PC-3 (cell line): ENCODE measurements at regions not wholly inside any gene's neighbourhood (a gene's known extent, or its start where the extent isn't known, plus 50 kb on each side); places are given as distances from the start of the nearest gene placed in this dataset.

Source experiments
- ATAC-seq: fragments of 200-7000 bp; cut with Tn5 transposase; 2 replicates; pipeline ENCODE4 v1.9.1; 2020; ENCODE audit warnings: mild to moderate bottlenecking, moderate library complexity
- BruUV-seq: library from RNA; stranded (reverse); fragments of 400-500 nt; replicated peaks from 2 replicates; lab custom pipeline; 2021; lab: Mats Ljungman, UMichigan
- CTCF ChIA-PET: fragments of 300-600 bp; sonication (Branson Sonifier 250); formaldehyde crosslinking; loops from one replicate; lab custom pipeline; 2022; ENCODE audit warnings: antibody characterized with exemption; lab: Charles Lee
- POLR2A ChIA-PET: fragments of 300-600 bp; sonication (Branson Sonifier 250); formaldehyde crosslinking; loops from one replicate; lab custom pipeline; 2022; ENCODE audit warnings: antibody characterized with exemption; ENCODE audit not compliant: unreplicated experiment; lab: Charles Lee
- DNase-seq: peaks from one replicate; pipeline ENCODE4 v3.0.0-alpha.2; 2015
- H2AFZ ChIP-seq: fragments of 300-600 bp; sonication (generic); 2 replicates; pipeline ENCODE4 v1.6.0; 2016; ENCODE audit warnings: antibody characterized with exemption, low read length
- H3F3A ChIP-seq: fragments of 300-600 bp; sonication (generic); one replicate; pipeline ENCODE4 v1.6.0; 2017; ENCODE audit warnings: antibody characterized with exemption, low read length, control low read depth, mild to moderate bottlenecking; ENCODE audit not compliant: unreplicated experiment
- H3K27ac ChIP-seq: fragments of 300-600 bp; sonication (generic); 2 replicates; pipeline ENCODE4 v1.5.1; 2016; ENCODE audit warnings: mild to moderate bottlenecking, low read length
- H3K27me3 ChIP-seq: fragments of 300-600 bp; sonication (generic); 2 replicates; pipeline ENCODE4 v1.6.1; 2016; ENCODE audit warnings: low read length, mixed read lengths
- H3K36me3 ChIP-seq: fragments of 300-600 bp; sonication (generic); 2 replicates; pipeline ENCODE4 v1.6.1; 2016; ENCODE audit warnings: low read depth, mixed run types, low read length, mixed read lengths
- H3K4me1 ChIP-seq: fragments of 300-600 bp; sonication (generic); 2 replicates; pipeline ENCODE4 v1.5.1; 2016; ENCODE audit warnings: low read length; ENCODE audit not compliant: insufficient read depth
- H3K4me2 ChIP-seq: fragments of 300-600 bp; sonication (generic); 2 replicates; pipeline ENCODE4 v1.6.0; 2016; ENCODE audit warnings: low read length
- H3K4me3 ChIP-seq: fragments of 300-600 bp; sonication (generic); 2 replicates; pipeline ENCODE4 v1.5.1; 2016; ENCODE audit warnings: mild to moderate bottlenecking, low read length, mixed read lengths
- H3K79me2 ChIP-seq: fragments of 300-600 bp; sonication (generic); 2 replicates; pipeline ENCODE4 v1.6.1; 2017; ENCODE audit warnings: low read length, mixed read lengths
- H3K9ac ChIP-seq: fragments of 300-600 bp; sonication (generic); 2 replicates; pipeline ENCODE4 v1.6.0; 2016; ENCODE audit warnings: mild to moderate bottlenecking, low read length
- H3K9me2 ChIP-seq: fragments of 300-600 bp; sonication (generic); replicated peaks from 2 replicates; pipeline ENCODE4 v1.6.1; 2016; ENCODE audit warnings: mixed run types, low read length, mixed read lengths
- H3K9me3 ChIP-seq: fragments of 300-600 bp; sonication (generic); 2 replicates; pipeline ENCODE4 v1.6.1; 2016; ENCODE audit warnings: low read length, mixed read lengths
- H4K20me1 ChIP-seq: fragments of 300-600 bp; sonication (generic); 2 replicates; pipeline ENCODE4 v1.6.1; 2016; ENCODE audit warnings: low read length, mixed read lengths
- EZH2 ChIP-seq: fragments of 300-600 bp; sonication (generic); IDR thresholded peaks from one replicate; pipeline ENCODE4 v1.6.1; 2017; ENCODE audit warnings: antibody characterized with exemption, mild to moderate bottlenecking, low read length; ENCODE audit not compliant: unreplicated experiment
- EZH2phosphoT487 ChIP-seq: fragments of 300-600 bp; sonication (generic); IDR thresholded peaks from 2 replicates; pipeline ENCODE4 v1.6.1; 2018; ENCODE audit warnings: mild to moderate bottlenecking, antibody characterized with exemption, low read length, borderline replicate concordance
- intact Hi-C: fragments of 100-400 bp; cut with micrococcal nuclease; formaldehyde crosslinking; loops from 2 replicates; pipeline ENCODE4 v1.9.0; 2023
- TF ChIP-seq, protein P1 (sequence below): fragments of 300-600 bp; sonication (generic); conservative IDR thresholded peaks from 2 replicates; pipeline ENCODE4 v1.5.1; 2017; ENCODE audit warnings: antibody characterized with exemption, low read depth, mild to moderate bottlenecking, low read length

- no peak for ATAC-seq
Observed at GRCh38 chr4:177957596-177958360, 515.5 kb upstream of the AGA start.

DNA sequence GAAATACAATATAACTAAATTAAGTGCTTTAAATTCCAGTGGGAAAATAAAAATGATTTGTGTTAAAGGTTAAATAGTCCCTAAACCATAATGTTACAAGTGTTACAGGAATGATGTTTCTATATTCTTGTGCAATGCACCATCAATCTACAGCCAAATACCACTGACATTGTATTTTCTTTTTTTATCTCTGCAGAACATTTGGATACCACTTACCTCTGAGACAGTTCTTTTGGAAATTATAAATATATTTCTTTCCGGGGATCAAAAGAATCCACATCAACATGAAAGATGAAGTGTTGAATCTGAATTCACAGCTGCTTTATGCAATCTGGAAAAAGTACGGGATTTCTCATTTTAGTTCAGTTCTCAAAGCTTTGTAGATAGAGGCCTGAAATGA, 518.3 kb upstream of the AGA start:
- H3K79me2 ChIP-seq = no peaks in the 10 kb centered on the region
- peaks cover 22% of the 10 kb centered on the region for H3K4me1 ChIP-seq
- no peaks in the 10 kb centered on the region for H3K36me3 ChIP-seq
- H3K27ac ChIP-seq = no peak overlapping the region
- H3K4me2 ChIP-seq = no peak overlapping the region
- no TSS peak for BruUV-seq
- TF ChIP-seq EZH2phosphoT487 (no peak), EZH2 (no peak)
- TF ChIP-seq, protein P1, sequence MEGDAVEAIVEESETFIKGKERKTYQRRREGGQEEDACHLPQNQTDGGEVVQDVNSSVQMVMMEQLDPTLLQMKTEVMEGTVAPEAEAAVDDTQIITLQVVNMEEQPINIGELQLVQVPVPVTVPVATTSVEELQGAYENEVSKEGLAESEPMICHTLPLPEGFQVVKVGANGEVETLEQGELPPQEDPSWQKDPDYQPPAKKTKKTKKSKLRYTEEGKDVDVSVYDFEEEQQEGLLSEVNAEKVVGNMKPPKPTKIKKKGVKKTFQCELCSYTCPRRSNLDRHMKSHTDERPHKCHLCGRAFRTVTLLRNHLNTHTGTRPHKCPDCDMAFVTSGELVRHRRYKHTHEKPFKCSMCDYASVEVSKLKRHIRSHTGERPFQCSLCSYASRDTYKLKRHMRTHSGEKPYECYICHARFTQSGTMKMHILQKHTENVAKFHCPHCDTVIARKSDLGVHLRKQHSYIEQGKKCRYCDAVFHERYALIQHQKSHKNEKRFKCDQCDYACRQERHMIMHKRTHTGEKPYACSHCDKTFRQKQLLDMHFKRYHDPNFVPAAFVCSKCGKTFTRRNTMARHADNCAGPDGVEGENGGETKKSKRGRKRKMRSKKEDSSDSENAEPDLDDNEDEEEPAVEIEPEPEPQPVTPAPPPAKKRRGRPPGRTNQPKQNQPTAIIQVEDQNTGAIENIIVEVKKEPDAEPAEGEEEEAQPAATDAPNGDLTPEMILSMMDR = no peak
- H2AFZ ChIP-seq = no peak overlapping the region
- peaks cover 5% of the 10 kb centered on the region for H3F3A ChIP-seq
- no peak overlapping the region for H3K4me3 ChIP-seq
- H3K9me3 ChIP-seq = no peaks in the 10 kb centered on the region
- ChIA-PET CTCF (no interaction called here), POLR2A (no interaction called here)
- no peak for ATAC-seq
- intact Hi-C loops = no loop called here
- H3K9me2 ChIP-seq = no peaks in the 10 kb centered on the region
- no peak for DNase-seq
- no peaks in the 10 kb centered on the region for H4K20me1 ChIP-seq
- H3K9ac ChIP-seq = no peak overlapping the region
- no peaks in the 10 kb centered on the region for H3K27me3 ChIP-seq

More at GRCh38 chr4:177957596-177958360, 515.5 kb upstream of the AGA start:
- no peaks in the 10 kb centered on the region for H3K27me3 ChIP-seq
- no peaks in the 10 kb centered on the region for H4K20me1 ChIP-seq
- DNase-seq = no peak
- H3K79me2 ChIP-seq = no peaks in the 10 kb centered on the region
- no peak overlapping the region for H3K4me2 ChIP-seq
- no peaks in the 10 kb centered on the region for H3K9me3 ChIP-seq
- CTCF ChIA-PET = no interaction called here
- intact Hi-C loops = no loop called here
- no peak overlapping the region for H2AFZ ChIP-seq
- POLR2A ChIA-PET = no interaction called here
- no peaks in the 10 kb centered on the region for H3K4me1 ChIP-seq
- H3K4me3 ChIP-seq = no peak overlapping the region
- TF ChIP-seq EZH2 (no peak), EZH2phosphoT487 (no peak)
- TF ChIP-seq, protein P1 = no peak
- no peaks in the 10 kb centered on the region for H3K9me2 ChIP-seq
- no peak overlapping the region for H3K27ac ChIP-seq
- BruUV-seq = no TSS peak
- H3K36me3 ChIP-seq = no peaks in the 10 kb centered on the region
- no peak overlapping the region for H3K9ac ChIP-seq
- H3F3A ChIP-seq = no peaks in the 10 kb centered on the region

DNA sequence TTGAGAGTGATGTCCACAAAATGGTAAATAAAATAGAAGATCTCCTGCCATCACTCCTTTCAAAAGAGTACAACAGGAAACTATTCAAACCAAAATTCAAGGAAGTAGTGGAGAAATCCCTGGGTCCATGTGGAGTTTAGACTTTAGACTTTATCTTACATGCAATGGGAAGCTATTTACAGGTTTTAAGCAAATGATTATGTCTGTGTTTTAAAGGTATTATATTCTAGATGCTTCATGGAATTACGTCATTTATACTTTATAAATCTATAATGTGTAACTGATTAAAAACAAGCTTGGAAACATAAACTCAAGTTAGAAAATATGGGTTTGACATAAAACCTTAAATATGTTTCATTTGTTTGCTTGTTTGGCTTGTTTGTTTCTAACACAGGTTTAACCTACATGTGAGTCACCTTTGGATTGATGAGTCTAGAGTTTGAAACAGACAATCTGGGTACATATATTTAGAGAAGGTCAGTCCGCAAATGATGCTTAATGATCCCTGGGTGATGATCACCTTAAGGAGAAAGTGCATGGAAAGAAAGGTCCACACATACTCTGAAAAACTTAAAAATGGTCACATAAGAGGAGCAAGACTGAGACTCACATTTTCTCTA, 519.6 kb upstream of the AGA start:
- Histone ChIP-seq H3K36me3 (no peaks in the 10 kb centered on the region), H3K27ac (no peak overlapping the region), H3K4me2 (no peak overlapping the region), H4K20me1 (no peaks in the 10 kb centered on the region), H3K9me3 (no peaks in the 10 kb centered on the region), H3K9me2 (no peaks in the 10 kb centered on the region), H2AFZ (no peak overlapping the region), H3K4me1 (peaks cover 24% of the 10 kb centered on the region), H3K9ac (no peak overlapping the region), H3F3A (peaks cover 5% of the 10 kb centered on the region), H3K27me3 (no peaks in the 10 kb centered on the region), H3K4me3 (no peak overlapping the region), H3K79me2 (no peaks in the 10 kb centered on the region)
- no TSS peak for BruUV-seq
- CTCF ChIA-PET = no interaction called here
- intact Hi-C loops = no loop called here
- POLR2A ChIA-PET = no interaction called here
- DNase-seq (no peak), ATAC-seq (no peak)
- TF ChIP-seq EZH2 (no peak), EZH2phosphoT487 (no peak)
- TF ChIP-seq, protein P1 = no peak
